ENCODE measurements at regions not wholly inside any gene's neighbourhood (a gene's known extent, or its start where the extent isn't known, plus 50 kb on each side); places are given as distances from the start of the nearest gene placed in this dataset.
A peak's percentile ranks its signal among the peaks of the same experiment; 100 is the strongest.

DNA sequence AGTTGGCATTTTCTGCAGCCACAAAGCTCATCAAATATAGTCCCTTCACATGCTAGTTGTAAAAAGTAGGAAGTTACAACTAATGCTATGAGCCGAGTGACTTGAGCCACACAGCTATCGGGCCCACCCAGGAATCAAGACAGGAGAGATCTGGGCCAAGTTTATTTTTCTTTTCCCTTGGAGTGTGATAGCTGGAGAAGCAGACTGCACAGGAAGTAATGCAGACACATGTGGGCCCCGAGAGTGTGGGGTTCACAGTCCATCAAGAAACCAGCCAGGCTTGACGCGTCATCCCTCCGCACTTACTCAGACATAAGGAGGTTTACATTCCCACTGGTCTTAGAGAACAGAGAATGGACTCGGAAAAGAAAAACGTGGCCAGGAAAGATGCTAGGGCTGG, 403.1 kb upstream of the CDH11 start:
- peak in 2 of 6 donors; percentile 32 to 35 for DNase-seq (ENCODE audit: low read depth in 4 of 6, low spot score in 6 of 6)
- 79% methylated on average over 2 of the region's 8 CpGs for WGBS (ENCODE audit: insufficient coverage)
- H3K27ac ChIP-seq (ENCODE audit: low read depth, low read length) = peak overlapping the region; percentile 34
- no peaks in the 10 kb centered on the region for H3K36me3 ChIP-seq (ENCODE audit: control insufficient read depth, insufficient read depth, low read length)
- H3K9me3 ChIP-seq (ENCODE audit: control insufficient read depth, insufficient read depth, low read length) = peaks cover 2% of the 10 kb centered on the region
- H3K4me1 ChIP-seq (ENCODE audit: control insufficient read depth, insufficient read depth, low read length) = peaks cover 10% of the 10 kb centered on the region
- no peaks in the 10 kb centered on the region for H3K27me3 ChIP-seq (ENCODE audit: control insufficient read depth, insufficient read depth, low read length)
- H3K4me3 ChIP-seq (ENCODE audit: low read depth, low read length) = no peak overlapping the region

DNA sequence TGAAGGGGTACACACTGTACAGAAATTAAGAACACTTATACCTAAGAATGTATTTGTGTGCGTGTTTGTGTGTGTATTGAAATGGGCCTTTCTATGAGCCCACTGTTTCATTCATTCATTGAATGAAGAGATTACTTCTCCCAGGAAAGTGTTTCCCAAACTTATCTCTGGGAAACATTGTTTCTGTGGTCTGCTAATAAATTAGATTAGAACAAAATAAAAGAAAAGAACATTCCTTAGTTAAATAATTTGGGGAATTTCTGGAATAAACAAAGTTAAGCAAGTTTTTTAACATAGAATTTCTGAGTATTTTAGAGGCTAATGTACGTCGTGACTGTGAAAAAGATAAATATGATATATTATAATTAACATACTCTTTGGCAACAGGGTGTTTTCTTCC, 402.4 kb upstream of the CDH11 start:
- H3K27ac ChIP-seq (ENCODE audit: low read depth, low read length) = no peak overlapping the region
- peaks cover 2% of the 10 kb centered on the region for H3K9me3 ChIP-seq (ENCODE audit: control insufficient read depth, insufficient read depth, low read length)
- H3K4me3 ChIP-seq (ENCODE audit: low read depth, low read length) = no peak overlapping the region
- WGBS (ENCODE audit: insufficient coverage) = no CpG with 5 or more reads among the region's 3 CpGs
- H3K4me1 ChIP-seq (ENCODE audit: control insufficient read depth, insufficient read depth, low read length) = peaks cover 10% of the 10 kb centered on the region
- H3K27me3 ChIP-seq (ENCODE audit: control insufficient read depth, insufficient read depth, low read length) = no peaks in the 10 kb centered on the region
- H3K36me3 ChIP-seq (ENCODE audit: control insufficient read depth, insufficient read depth, low read length) = no peaks in the 10 kb centered on the region
- no peak for DNase-seq (ENCODE audit: low read depth in 4 of 6, low spot score in 6 of 6)

DNA sequence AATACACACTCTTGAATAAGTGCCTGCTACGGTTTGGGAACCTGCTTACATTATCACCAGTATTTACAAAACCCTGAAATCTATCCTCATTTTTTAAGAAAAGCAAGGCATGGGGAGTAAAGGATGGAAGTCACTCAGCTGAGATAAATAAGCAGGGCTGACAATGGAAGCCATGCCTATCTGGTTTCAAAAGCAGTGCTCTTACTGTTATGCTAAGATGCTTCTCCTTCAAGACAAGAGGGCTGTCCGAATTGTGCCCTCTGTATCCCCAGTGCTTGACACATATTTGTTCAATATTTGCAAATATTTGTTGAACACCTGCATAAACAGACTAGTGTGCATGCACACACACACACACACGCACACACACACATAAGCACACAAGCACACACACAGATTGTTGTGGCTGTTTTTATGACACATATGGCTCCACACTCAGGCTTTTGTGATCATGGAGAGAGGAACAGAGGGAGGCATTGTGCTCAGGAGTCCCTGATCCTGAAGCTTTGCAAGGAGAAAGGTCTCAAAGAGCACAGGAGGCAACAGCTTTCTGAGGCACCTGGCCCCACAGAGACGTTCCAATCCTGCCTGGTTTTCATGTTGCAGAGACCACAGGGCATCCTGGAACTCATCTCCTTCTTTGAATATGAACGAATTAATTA, 401.6 kb upstream of the CDH11 start:
- Histone ChIP-seq H3K36me3 (ENCODE audit: control insufficient read depth, insufficient read depth, low read length) (no peaks in the 10 kb centered on the region), H3K4me3 (ENCODE audit: low read depth, low read length) (no peak overlapping the region), H3K27me3 (ENCODE audit: control insufficient read depth, insufficient read depth, low read length) (no peaks in the 10 kb centered on the region), H3K9me3 (ENCODE audit: control insufficient read depth, insufficient read depth, low read length) (peaks cover 2% of the 10 kb centered on the region), H3K27ac (ENCODE audit: low read depth, low read length) (no peak overlapping the region), H3K4me1 (ENCODE audit: control insufficient read depth, insufficient read depth, low read length) (peaks cover 10% of the 10 kb centered on the region)
- 61% methylated on average over 3 of the region's 5 CpGs for WGBS (ENCODE audit: insufficient coverage)
- DNase-seq (ENCODE audit: low read depth in 4 of 6, low spot score in 6 of 6) = peak in 2 of 6 donors; percentile 22 to 32

DNA sequence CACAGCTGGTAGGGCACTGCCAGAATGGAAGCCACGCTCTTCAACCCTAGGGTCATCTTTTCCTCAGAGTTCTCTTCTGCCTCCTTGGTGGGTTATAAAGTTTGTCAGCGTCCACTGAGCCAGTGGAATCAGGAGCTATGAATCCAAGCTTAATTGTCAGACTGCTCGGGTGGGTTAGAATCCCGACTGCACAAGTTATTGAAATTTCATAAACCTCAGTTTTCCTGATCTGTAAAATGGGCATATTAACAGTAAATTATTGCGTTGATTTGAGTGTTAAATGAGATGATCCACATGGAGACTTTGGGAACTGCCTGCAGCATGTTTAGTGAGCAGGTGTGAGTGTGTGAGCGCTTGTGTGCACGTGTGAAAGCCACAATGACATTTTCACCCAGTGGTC, 400.5 kb upstream of the CDH11 start:
- Histone ChIP-seq H3K27ac (ENCODE audit: low read depth, low read length) (peak overlapping the region; percentile 49), H3K4me3 (ENCODE audit: low read depth, low read length) (no peak overlapping the region), H3K9me3 (ENCODE audit: control insufficient read depth, insufficient read depth, low read length) (peaks cover 2% of the 10 kb centered on the region), H3K36me3 (ENCODE audit: control insufficient read depth, insufficient read depth, low read length) (no peaks in the 10 kb centered on the region), H3K27me3 (ENCODE audit: control insufficient read depth, insufficient read depth, low read length) (no peaks in the 10 kb centered on the region), H3K4me1 (ENCODE audit: control insufficient read depth, insufficient read depth, low read length) (peaks cover 10% of the 10 kb centered on the region)
- no peak for DNase-seq (ENCODE audit: low read depth in 4 of 6, low spot score in 6 of 6)
- 89% methylated on average over 4 of the region's 7 CpGs for WGBS (ENCODE audit: insufficient coverage)

DNA sequence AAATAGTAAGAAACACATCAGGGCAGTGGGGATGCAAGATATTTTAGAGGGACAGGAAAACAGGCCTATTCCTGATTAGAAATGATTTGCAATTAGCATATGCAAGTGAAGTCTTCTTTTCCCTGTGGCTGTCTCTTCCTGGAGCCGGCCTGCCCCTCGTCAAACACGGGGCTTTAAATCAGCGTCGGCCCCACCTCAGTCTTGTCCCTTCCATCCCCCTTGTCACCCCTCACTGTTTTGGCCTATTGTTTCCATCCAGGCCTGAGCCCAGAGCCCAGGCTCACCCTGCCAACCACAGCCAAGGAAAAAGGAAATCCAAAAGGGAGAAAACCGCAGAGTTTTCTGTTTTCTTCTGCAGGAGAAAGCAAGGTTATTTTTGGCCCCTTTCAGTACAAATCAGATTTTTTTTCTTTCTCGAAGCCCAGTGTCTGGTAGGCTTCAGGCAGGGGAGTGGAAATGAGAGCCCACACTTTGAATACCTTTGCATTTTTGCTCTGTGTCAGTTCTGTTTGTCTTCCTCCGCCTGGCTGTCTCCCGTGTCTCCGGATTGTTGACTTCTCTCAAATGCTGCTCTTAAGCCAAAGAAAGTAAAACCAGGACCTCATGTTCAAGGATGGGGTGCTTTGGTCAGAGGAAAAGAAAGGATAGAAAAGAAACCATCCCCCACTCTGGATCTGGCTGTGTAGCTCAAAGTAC, 399.9 kb upstream of the CDH11 start:
- Histone ChIP-seq H3K36me3 (ENCODE audit: control insufficient read depth, insufficient read depth, low read length) (no peaks in the 10 kb centered on the region), H3K27me3 (ENCODE audit: control insufficient read depth, insufficient read depth, low read length) (no peaks in the 10 kb centered on the region), H3K4me1 (ENCODE audit: control insufficient read depth, insufficient read depth, low read length) (peaks cover 10% of the 10 kb centered on the region), H3K4me3 (ENCODE audit: low read depth, low read length) (no peak overlapping the region), H3K9me3 (ENCODE audit: control insufficient read depth, insufficient read depth, low read length) (peaks cover under 1% of the 10 kb centered on the region), H3K27ac (ENCODE audit: low read depth, low read length) (peak overlapping the region; percentile 49)
- peak in 2 of 6 donors; percentile 15 to 72 for DNase-seq (ENCODE audit: low read depth in 4 of 6, low spot score in 6 of 6)
- 15% methylated on average over 7 of the region's 10 CpGs for WGBS (ENCODE audit: insufficient coverage)

DNA sequence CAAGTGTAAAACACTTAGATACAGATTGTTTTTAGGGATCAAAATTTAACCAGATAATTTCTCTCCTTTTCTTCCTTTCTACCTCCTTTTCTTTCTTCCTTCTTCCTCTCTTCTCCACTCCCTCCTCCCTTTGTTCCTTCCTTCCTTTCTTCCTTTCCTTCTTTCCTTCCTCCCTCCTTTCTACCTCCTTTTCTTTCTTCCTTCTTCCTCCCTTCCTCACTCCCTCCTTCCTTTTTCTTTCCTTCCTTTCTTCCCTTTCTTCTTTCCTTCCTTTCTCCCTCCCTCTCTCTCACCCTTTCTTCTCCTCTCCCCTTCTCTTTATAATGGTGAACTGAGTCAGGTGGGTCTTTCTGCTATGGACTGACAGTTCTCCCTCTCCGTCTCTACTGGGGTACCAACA, 397.5 kb upstream of the CDH11 start:
- H3K9me3 ChIP-seq (ENCODE audit: control insufficient read depth, insufficient read depth, low read length) = no peaks in the 10 kb centered on the region
- peaks cover 10% of the 10 kb centered on the region for H3K4me1 ChIP-seq (ENCODE audit: control insufficient read depth, insufficient read depth, low read length)
- no peak overlapping the region for H3K27ac ChIP-seq (ENCODE audit: low read depth, low read length)
- 100% methylated on average over 1 of the region's 1 CpG for WGBS (ENCODE audit: insufficient coverage)
- no peak overlapping the region for H3K4me3 ChIP-seq (ENCODE audit: low read depth, low read length)
- no peaks in the 10 kb centered on the region for H3K27me3 ChIP-seq (ENCODE audit: control insufficient read depth, insufficient read depth, low read length)
- H3K36me3 ChIP-seq (ENCODE audit: control insufficient read depth, insufficient read depth, low read length) = no peaks in the 10 kb centered on the region
- DNase-seq (ENCODE audit: low read depth in 4 of 6, low spot score in 6 of 6) = no peak

DNA sequence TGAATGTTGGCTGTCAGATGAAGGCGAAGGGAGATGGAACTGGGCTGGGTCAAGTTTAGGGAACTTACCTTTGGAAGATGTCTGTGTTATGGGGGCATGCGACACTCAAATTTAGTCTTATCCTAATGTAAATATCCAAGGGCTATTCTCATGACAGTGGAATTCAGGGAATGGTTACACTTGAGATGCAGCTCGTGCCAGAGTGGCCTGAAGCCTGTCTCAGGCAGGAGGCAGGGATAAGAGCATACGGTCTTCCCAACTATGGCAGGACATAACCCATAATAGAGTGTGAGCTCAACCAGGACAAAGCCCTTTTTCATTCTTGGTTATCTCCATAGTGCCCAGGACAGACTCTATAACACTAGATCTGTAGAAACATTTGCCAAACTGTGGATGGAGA, 393.3 kb upstream of the CDH11 start:
- Histone ChIP-seq H3K4me3 (ENCODE audit: low read depth, low read length) (no peak overlapping the region), H3K27me3 (ENCODE audit: control insufficient read depth, insufficient read depth, low read length) (no peaks in the 10 kb centered on the region), H3K36me3 (ENCODE audit: control insufficient read depth, insufficient read depth, low read length) (no peaks in the 10 kb centered on the region), H3K9me3 (ENCODE audit: control insufficient read depth, insufficient read depth, low read length) (no peaks in the 10 kb centered on the region), H3K27ac (ENCODE audit: low read depth, low read length) (no peak overlapping the region), H3K4me1 (ENCODE audit: control insufficient read depth, insufficient read depth, low read length) (peaks cover 3% of the 10 kb centered on the region)
- WGBS (ENCODE audit: insufficient coverage) = 100% methylated on average over 2 of the region's 4 CpGs
- DNase-seq (ENCODE audit: low read depth in 4 of 6, low spot score in 6 of 6) = no peak

DNA sequence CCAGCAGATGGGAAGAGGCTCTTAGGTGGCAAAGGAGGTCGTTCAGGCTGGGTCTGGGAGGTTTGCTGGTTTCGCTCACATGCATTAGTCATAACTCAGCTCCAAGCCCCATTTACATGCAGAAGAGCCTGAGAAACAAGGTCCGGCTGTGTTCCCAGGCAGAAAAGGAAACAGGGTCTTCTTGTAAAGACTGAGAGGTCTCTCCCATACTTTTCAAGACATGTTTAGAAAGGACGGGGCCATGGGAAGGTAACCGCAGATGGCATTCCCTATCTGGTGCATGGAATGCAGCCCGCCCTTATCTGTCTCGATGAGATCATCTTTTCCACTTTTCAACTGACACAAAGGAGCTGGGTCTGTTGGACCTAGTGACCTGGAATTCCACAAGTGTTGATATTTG, 389.0 kb upstream of the CDH11 start:
- Histone ChIP-seq H3K9me3 (ENCODE audit: control insufficient read depth, insufficient read depth, low read length) (no peaks in the 10 kb centered on the region), H3K4me1 (ENCODE audit: control insufficient read depth, insufficient read depth, low read length) (peaks cover 3% of the 10 kb centered on the region), H3K36me3 (ENCODE audit: control insufficient read depth, insufficient read depth, low read length) (no peaks in the 10 kb centered on the region), H3K27ac (ENCODE audit: low read depth, low read length) (peak overlapping the region; percentile 47), H3K4me3 (ENCODE audit: low read depth, low read length) (no peak overlapping the region), H3K27me3 (ENCODE audit: control insufficient read depth, insufficient read depth, low read length) (no peaks in the 10 kb centered on the region)
- WGBS (ENCODE audit: insufficient coverage) = no CpG with 5 or more reads among the region's 7 CpGs
- DNase-seq (ENCODE audit: low read depth in 4 of 6, low spot score in 6 of 6) = no peak

DNA sequence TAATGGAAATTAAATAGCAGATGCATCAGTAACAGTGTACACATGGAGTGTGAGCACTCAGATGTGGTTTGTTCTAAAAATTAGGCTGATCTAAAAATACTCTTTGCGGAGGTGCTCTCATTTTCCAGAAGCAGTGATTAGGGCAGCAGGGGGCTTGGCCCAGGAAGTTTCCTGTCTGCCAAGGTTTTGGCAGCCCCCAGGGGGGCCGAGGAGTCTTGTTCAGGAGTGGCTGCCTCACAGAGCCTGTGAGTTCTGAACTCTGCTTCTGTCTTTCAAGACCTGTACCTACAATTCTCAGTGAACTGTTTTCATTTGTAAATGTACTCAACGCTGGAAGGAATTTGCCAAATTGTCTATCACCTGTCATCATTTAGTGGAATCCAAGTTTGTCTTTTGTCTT, 388.4 kb upstream of the CDH11 start:
- Histone ChIP-seq H3K27ac (ENCODE audit: low read depth, low read length) (peak overlapping the region; percentile 47), H3K4me1 (ENCODE audit: control insufficient read depth, insufficient read depth, low read length) (peaks cover 3% of the 10 kb centered on the region), H3K4me3 (ENCODE audit: low read depth, low read length) (no peak overlapping the region), H3K9me3 (ENCODE audit: control insufficient read depth, insufficient read depth, low read length) (no peaks in the 10 kb centered on the region), H3K27me3 (ENCODE audit: control insufficient read depth, insufficient read depth, low read length) (no peaks in the 10 kb centered on the region), H3K36me3 (ENCODE audit: control insufficient read depth, insufficient read depth, low read length) (no peaks in the 10 kb centered on the region)
- DNase-seq (ENCODE audit: low read depth in 4 of 6, low spot score in 6 of 6) = no peak
- WGBS (ENCODE audit: insufficient coverage) = 50% methylated on average over 2 of the region's 3 CpGs

DNA sequence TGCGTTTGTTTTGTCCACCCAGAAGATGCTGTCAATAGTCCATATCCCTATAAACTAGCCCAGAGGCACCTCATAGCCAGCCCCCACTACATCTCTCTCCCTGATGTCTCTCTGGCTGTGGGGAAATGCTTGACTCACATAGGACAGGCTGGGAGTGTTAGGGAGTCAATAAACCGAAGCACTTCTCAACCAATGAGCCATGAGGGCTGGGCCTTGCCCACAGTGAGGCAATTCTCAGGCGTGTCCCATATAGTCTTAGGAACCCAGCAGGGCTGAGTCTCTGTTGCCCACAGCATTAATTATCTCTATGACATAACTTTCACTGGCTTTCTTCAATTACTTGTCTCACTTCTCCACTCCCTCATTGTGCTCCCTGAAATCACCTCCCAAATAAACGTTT, 387.3 kb upstream of the CDH11 start:
- WGBS (ENCODE audit: insufficient coverage) = 76% methylated on average over 2 of the region's 4 CpGs
- Histone ChIP-seq H3K27me3 (ENCODE audit: control insufficient read depth, insufficient read depth, low read length) (no peaks in the 10 kb centered on the region), H3K36me3 (ENCODE audit: control insufficient read depth, insufficient read depth, low read length) (no peaks in the 10 kb centered on the region), H3K4me1 (ENCODE audit: control insufficient read depth, insufficient read depth, low read length) (peaks cover 3% of the 10 kb centered on the region), H3K27ac (ENCODE audit: low read depth, low read length) (no peak overlapping the region), H3K9me3 (ENCODE audit: control insufficient read depth, insufficient read depth, low read length) (no peaks in the 10 kb centered on the region), H3K4me3 (ENCODE audit: low read depth, low read length) (no peak overlapping the region)
- no peak for DNase-seq (ENCODE audit: low read depth in 4 of 6, low spot score in 6 of 6)
